ENCODE measurements at regions not wholly inside any gene's neighbourhood (a gene's known extent, or its start where the extent isn't known, plus 50 kb on each side); places are given as distances from the start of the nearest gene placed in this dataset.

GRCh38 chr2:118223992-118224894, 136.0 kb downstream of the INSIG2 start:
- Mint-ChIP-seq H3K27me3 (peaks cover 73% of the 10 kb centered on the region), H3K9me3 (ENCODE audit: low read depth) (no peaks in the 10 kb centered on the region), H3K27ac (peak overlapping the region; percentile 17), H3K36me3 (no peaks in the 10 kb centered on the region), H3K4me1 (peaks cover 17% of the 10 kb centered on the region), H3K4me3 (peak overlapping the region; percentile 75)
- ATAC-seq (peak; percentile 83), DNase-seq (peak; percentile 56)
- CTCF ChIA-PET = interaction anchor here (0.6 to 4.2 kb wide), 6 partner anchors 22 to 631 kb away, joined by 3 to 39 read pairs (median 6); partner anchors contain the start of gene DDX18

GRCh38 chr2:118223511-118223991, 135.3 kb downstream of the INSIG2 start:
- Mint-ChIP-seq H3K36me3 (no peaks in the 10 kb centered on the region), H3K4me1 (peaks cover 17% of the 10 kb centered on the region), H3K4me3 (peak overlapping the region; percentile 75), H3K9me3 (ENCODE audit: low read depth) (no peaks in the 10 kb centered on the region), H3K27me3 (peaks cover 72% of the 10 kb centered on the region), H3K27ac (peak overlapping the region; percentile 17)
- CTCF ChIA-PET = interaction anchor here (0.6 to 4.2 kb wide), 8 partner anchors 21 to 634 kb away, joined by 3 to 39 read pairs (median 6); partner anchors contain the start of gene DDX18
- ATAC-seq (peak; percentile 20), DNase-seq (no peak)

- H3K9me3 Mint-ChIP-seq (ENCODE audit: low read depth) = no peaks in the 10 kb centered on the region
- peaks cover 17% of the 10 kb centered on the region for H3K4me1 Mint-ChIP-seq
- H3K27me3 Mint-ChIP-seq = peaks cover 67% of the 10 kb centered on the region
- H3K4me3 Mint-ChIP-seq = no peak overlapping the region
- CTCF ChIA-PET = interaction anchor here (0.7 to 4.2 kb wide), 13 partner anchors 13 to 635 kb away, joined by 3 to 39 read pairs (median 5); partner anchors contain the start of genes DDX18 and INSIG2
- no peaks in the 10 kb centered on the region for H3K36me3 Mint-ChIP-seq
- DNase-seq = no peak
- ATAC-seq = no peak
- H3K27ac Mint-ChIP-seq = no peak overlapping the region
Observed at GRCh38 chr2:118222672-118223421, 134.6 kb downstream of the INSIG2 start.

- no peak for ATAC-seq
- no peak for DNase-seq
- Mint-ChIP-seq H3K4me1 (peaks cover 17% of the 10 kb centered on the region), H3K27ac (no peak overlapping the region), H3K27me3 (peaks cover 69% of the 10 kb centered on the region), H3K4me3 (no peak overlapping the region), H3K36me3 (no peaks in the 10 kb centered on the region), H3K9me3 (ENCODE audit: low read depth) (no peaks in the 10 kb centered on the region)
- CTCF ChIA-PET = interaction anchor here (0.7 to 4.2 kb wide), 11 partner anchors 11 to 636 kb away, joined by 3 to 39 read pairs (median 4); partner anchors contain the start of gene INSIG2
Observed at GRCh38 chr2:118222273-118222594, 134.0 kb downstream of the INSIG2 start.

GRCh38 chr2:118221536-118222272, 133.4 kb downstream of the INSIG2 start:
- H3K36me3 Mint-ChIP-seq = no peaks in the 10 kb centered on the region
- H3K27me3 Mint-ChIP-seq = peaks cover 72% of the 10 kb centered on the region
- DNase-seq (peak; percentile 48), ATAC-seq (peak; percentile 75)
- H3K9me3 Mint-ChIP-seq (ENCODE audit: low read depth) = no peaks in the 10 kb centered on the region
- no peak overlapping the region for H3K27ac Mint-ChIP-seq
- CTCF ChIA-PET = interaction anchor here (0.6 to 4.2 kb wide), 16 partner anchors 11 to 639 kb away, joined by 3 to 39 read pairs (median 4); partner anchors contain the start of gene INSIG2
- H3K4me1 Mint-ChIP-seq = peaks cover 17% of the 10 kb centered on the region
- no peak overlapping the region for H3K4me3 Mint-ChIP-seq

GRCh38 chr2:118219611-118220010, 131.3 kb downstream of the INSIG2 start:
- H3K4me1 Mint-ChIP-seq = peaks cover 14% of the 10 kb centered on the region

GRCh38 chr2:118216224-118216623, 128.0 kb downstream of the INSIG2 start:
- ATAC-seq (no peak), DNase-seq (no peak)
- CTCF ChIA-PET = interaction anchor here (1.9 kb wide), 1 partner anchor 639 kb away, joined by 5 read pairs; no protein-coding TSS in a partner anchor
- no peak overlapping the region for H3K27ac Mint-ChIP-seq
- H3K9me3 Mint-ChIP-seq (ENCODE audit: low read depth) = no peaks in the 10 kb centered on the region
- H3K4me3 Mint-ChIP-seq = no peak overlapping the region
- no peaks in the 10 kb centered on the region for H3K36me3 Mint-ChIP-seq
- H3K4me1 Mint-ChIP-seq = no peaks in the 10 kb centered on the region
- peaks cover 66% of the 10 kb centered on the region for H3K27me3 Mint-ChIP-seq

More at GRCh38 chr2:118219611-118220010, 131.3 kb downstream of the INSIG2 start:
- ATAC-seq (no peak), DNase-seq (no peak)
- Mint-ChIP-seq H3K36me3 (no peaks in the 10 kb centered on the region), H3K9me3 (ENCODE audit: low read depth) (no peaks in the 10 kb centered on the region), H3K27me3 (peaks cover 69% of the 10 kb centered on the region), H3K27ac (no peak overlapping the region), H3K4me3 (no peak overlapping the region)
- CTCF ChIA-PET = no interaction called here

- Mint-ChIP-seq H3K27me3 (peaks cover 36% of the 10 kb centered on the region), H3K27ac (no peak overlapping the region), H3K9me3 (ENCODE audit: low read depth) (no peaks in the 10 kb centered on the region), H3K36me3 (no peaks in the 10 kb centered on the region), H3K4me1 (no peaks in the 10 kb centered on the region), H3K4me3 (no peak overlapping the region)
- DNase-seq (no peak), ATAC-seq (no peak)
- CTCF ChIA-PET = interaction anchor here (0.6 to 2.2 kb wide), 2 partner anchors 12 to 625 kb away, joined by 3 to 7 read pairs; no protein-coding TSS in a partner anchor
Observed at GRCh38 chr2:118209727-118210126, 121.5 kb downstream of the INSIG2 start.

- DNase-seq = no peak
- CTCF ChIA-PET = no interaction called here
- no peak overlapping the region for H3K27ac Mint-ChIP-seq
- H3K27me3 Mint-ChIP-seq = peaks cover 26% of the 10 kb centered on the region
- H3K4me3 Mint-ChIP-seq = no peak overlapping the region
- no peak for ATAC-seq
- peaks cover 2% of the 10 kb centered on the region for H3K4me1 Mint-ChIP-seq
- no peaks in the 10 kb centered on the region for H3K36me3 Mint-ChIP-seq
- H3K9me3 Mint-ChIP-seq (ENCODE audit: low read depth) = no peaks in the 10 kb centered on the region
Observed at GRCh38 chr2:118207889-118208288, 119.6 kb downstream of the INSIG2 start.

GRCh38 chr2:118202707-118203303, 114.5 kb downstream of the INSIG2 start:
- no peak overlapping the region for H3K27ac Mint-ChIP-seq
- peaks cover 10% of the 10 kb centered on the region for H3K4me1 Mint-ChIP-seq
- peaks cover 4% of the 10 kb centered on the region for H3K27me3 Mint-ChIP-seq
- H3K4me3 Mint-ChIP-seq = no peak overlapping the region
- H3K36me3 Mint-ChIP-seq = no peaks in the 10 kb centered on the region
- H3K9me3 Mint-ChIP-seq (ENCODE audit: low read depth) = no peaks in the 10 kb centered on the region
- CTCF ChIA-PET = interaction anchor here (0.7 to 3.0 kb wide), 8 partner anchors 10 to 1165 kb away, joined by 3 to 8 read pairs (median 3); no protein-coding TSS in a partner anchor
- DNase-seq (peak; percentile 65), ATAC-seq (peak; percentile 73)

- Mint-ChIP-seq H3K9me3 (ENCODE audit: low read depth) (no peaks in the 10 kb centered on the region), H3K27ac (no peak overlapping the region), H3K4me3 (no peak overlapping the region), H3K4me1 (peaks cover 12% of the 10 kb centered on the region), H3K27me3 (peaks cover 2% of the 10 kb centered on the region), H3K36me3 (no peaks in the 10 kb centered on the region)
- DNase-seq (no peak), ATAC-seq (no peak)
- CTCF ChIA-PET = no interaction called here
Observed at GRCh38 chr2:118198268-118198667, 110.0 kb downstream of the INSIG2 start.

- ATAC-seq = no peak
- CTCF ChIA-PET = no interaction called here
- H3K27ac Mint-ChIP-seq = no peak overlapping the region
Observed at GRCh38 chr2:118197011-118197675, 108.9 kb downstream of the INSIG2 start.

More at GRCh38 chr2:118197011-118197675, 108.9 kb downstream of the INSIG2 start:
- DNase-seq = no peak
- no peak overlapping the region for H3K4me3 Mint-ChIP-seq
- H3K9me3 Mint-ChIP-seq (ENCODE audit: low read depth) = no peaks in the 10 kb centered on the region
- H3K27me3 Mint-ChIP-seq = no peaks in the 10 kb centered on the region
- no peaks in the 10 kb centered on the region for H3K36me3 Mint-ChIP-seq
- peaks cover 8% of the 10 kb centered on the region for H3K4me1 Mint-ChIP-seq
